ENCODE measurements at regions not wholly inside any gene's neighbourhood (a gene's known extent, or its start where the extent isn't known, plus 50 kb on each side); places are given as distances from the start of the nearest gene placed in this dataset.
A peak's percentile ranks its signal among the peaks of the same experiment; 100 is the strongest.

- DNase-seq (ENCODE audit: low spot score): no peak
These were observed 438.1 kb upstream of the CLINT1 start for GRCh38 chr5:158297002-158297527.

DNA sequence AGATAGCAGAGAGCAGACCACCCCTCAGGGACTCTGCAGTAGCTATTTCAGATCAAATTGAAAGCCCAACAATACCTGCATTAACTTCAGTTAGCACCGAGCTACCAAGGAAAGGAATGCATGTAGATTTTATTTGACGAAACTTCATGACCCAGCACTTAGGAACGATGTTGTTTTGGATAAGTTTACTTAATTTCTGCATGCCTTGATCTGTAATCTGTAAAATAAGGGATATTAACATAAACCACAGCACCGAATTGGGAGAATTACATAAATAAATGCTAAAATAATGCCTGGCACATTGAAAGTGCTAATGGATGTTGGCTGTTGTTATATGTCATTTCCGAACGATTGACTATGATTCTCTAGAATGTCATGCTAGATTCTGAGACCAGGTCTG lies 435.8 kb upstream of the CLINT1 start:
- DNase-seq (ENCODE audit: low spot score): no peak

- no peak for DNase-seq (ENCODE audit: low spot score)
These were observed 434.0 kb upstream of the CLINT1 start for GRCh38 chr5:158292981-158293380.

- no peak for DNase-seq (ENCODE audit: low spot score)
These were observed 431.0 kb upstream of the CLINT1 start for GRCh38 chr5:158289967-158290366.

GRCh38 chr5:158288272-158288657 lies 429.3 kb upstream of the CLINT1 start:
- no peak for DNase-seq (ENCODE audit: low spot score)

- peak; percentile 43 for DNase-seq (ENCODE audit: low spot score)
These were observed 428.8 kb upstream of the CLINT1 start for GRCh38 chr5:158287643-158288271.

DNA sequence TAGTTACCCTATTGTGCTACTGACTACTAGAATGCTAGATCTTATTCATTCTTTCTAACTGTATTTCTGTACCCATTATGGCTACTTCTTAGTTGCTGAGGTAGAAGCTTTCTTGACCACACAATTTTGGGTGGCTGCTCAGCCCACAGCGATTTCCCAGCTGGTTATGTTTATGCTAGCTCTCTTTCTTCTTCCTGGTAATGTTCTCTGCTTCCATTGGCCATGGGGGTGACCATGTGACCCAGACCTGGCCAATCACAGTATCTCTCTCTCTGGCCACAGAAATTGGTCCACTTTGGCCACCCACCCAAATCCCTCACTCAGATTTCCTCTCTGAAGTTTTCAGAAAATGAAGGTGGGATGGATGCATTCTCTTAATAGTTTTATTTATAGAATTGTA lies 427.9 kb upstream of the CLINT1 start:
- DNase-seq (ENCODE audit: low spot score): no peak

DNA sequence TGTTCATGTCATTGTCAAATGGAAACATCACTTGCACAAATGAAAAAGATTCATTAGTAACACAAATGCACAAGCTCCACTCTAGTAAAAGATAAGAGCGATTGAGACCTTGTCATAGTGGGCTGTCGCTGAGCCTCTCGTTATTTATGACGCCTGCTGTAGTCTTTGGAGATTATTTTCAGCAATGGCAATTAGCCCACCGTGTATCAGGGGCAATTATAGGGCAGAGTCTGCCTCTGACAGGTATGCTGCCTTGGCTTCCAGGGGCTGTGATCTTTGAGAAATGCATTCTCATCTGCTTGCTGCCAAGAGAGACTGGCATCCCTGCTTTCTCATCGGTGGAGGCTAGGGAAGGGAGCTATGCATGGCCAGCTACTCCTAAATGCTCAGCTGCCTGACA lies 426.8 kb upstream of the CLINT1 start:
- no peak for DNase-seq (ENCODE audit: low spot score)

DNA sequence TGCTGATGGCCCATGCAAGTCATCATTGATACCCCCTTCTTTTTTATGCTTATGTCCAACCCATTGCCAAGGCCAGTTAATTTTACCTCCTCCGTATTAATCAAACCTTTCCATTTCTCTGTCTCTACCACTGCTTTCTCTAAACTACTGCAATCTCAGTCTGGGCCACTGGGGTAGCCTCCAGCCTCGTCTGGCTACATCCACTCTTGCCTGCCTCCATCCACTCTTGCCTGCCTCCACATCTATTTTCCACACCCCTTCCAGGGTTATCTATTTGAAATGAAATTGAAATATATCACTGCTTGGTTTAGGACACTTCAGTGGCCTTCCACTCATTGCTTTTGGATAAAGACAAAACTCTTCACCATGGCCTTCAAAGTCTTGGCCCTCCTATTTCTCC lies 425.3 kb upstream of the CLINT1 start:
- no peak for DNase-seq (ENCODE audit: low spot score)

DNA sequence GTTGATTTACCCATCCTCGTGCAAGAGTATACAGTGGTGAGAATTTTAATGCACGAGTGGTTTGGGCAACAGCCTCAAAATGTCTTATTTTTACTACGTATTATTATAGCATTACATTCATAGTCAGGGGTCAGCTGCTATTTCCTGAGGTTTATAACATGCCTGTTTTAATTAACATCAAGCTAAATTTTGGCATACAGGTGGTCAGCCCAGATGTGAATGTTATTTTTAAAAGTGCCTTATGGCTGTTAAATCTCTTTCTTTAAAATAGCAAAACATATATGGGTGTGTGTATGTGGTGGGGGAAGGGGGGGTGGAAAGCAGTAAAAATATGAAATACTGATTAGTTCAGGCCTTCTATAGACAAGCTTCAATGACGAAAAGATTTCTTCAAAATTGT lies 424.5 kb upstream of the CLINT1 start:
- no peak for DNase-seq (ENCODE audit: low spot score)

DNA sequence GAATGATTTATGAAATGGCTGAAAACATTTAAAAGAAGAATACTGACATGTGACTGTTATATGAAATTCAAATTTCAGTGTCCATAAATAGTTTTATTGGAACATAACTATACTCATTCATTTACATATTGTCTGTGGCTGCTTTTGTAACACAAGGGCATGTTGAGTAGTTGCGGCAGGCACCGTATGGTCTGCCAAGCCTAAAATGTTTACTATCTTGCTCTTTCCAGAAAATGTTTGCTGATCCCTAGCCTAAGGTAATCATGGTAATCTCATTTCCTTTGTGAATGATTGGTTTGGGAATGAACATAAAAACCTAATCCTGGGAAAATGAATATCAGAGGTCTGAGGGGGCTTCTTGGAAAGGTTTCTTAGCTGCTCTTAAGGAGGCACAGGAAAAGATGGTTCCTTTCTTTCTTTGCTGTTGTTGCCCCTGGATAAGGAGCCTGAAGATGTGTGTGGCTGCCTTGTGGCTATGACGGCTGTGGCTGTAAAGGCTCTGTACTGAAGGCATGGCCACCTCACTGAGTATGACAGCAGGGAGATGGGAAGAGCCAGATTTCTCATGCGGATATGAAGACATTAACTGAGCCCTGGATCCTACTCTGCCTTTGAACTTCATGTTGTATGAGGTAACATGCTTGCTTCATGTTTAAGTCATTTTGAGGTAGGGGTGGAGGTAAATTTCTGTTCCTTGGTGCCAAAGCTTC lies 419.4 kb upstream of the CLINT1 start:
- DNase-seq (ENCODE audit: low spot score): no peak

- DNase-seq (ENCODE audit: low spot score): no peak
These were observed 418.3 kb upstream of the CLINT1 start for GRCh38 chr5:158277276-158277675.

DNA sequence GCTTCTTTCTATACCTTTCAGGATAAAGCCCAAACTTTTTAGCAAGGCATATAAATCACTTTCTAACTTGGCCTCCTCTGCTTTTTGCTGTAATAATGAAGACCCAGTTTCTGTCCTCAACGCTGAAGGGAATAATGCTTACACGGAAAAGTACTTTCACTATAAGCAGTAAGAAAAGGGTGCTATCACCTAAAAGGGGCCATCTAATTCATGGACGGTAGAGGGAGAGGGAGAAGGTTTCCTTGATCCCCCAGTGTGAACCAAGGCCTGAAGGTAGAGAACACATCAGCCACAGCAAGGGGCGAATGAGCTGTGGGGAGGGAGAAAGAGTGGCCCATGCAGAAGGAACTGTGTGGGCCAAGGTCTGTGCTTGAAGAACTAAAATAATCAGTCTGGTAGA lies 417.7 kb upstream of the CLINT1 start:
- no peak for DNase-seq (ENCODE audit: low spot score)

DNA sequence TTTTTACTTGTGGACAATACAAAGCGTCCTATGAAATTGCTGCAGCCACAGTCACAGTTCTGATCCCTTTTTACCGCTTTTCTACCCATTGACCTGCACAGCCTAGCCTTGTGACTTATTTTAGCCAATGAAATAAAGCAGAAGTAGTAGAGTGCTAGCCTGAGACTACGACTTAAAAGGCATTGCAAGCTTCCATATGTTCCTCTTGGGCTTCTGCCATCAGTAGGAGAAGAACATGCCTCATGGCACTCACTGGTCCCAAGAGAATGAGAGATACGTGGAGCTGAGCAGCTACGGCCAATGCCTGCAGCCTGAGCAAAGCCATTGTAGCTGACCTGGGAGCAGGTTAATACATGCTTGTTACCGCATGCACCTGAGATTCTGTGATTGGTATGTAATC lies 416.6 kb upstream of the CLINT1 start:
- DNase-seq (ENCODE audit: low spot score): no peak

GRCh38 chr5:158273035-158273434 lies 414.1 kb upstream of the CLINT1 start:
- no peak for DNase-seq (ENCODE audit: low spot score)

DNA sequence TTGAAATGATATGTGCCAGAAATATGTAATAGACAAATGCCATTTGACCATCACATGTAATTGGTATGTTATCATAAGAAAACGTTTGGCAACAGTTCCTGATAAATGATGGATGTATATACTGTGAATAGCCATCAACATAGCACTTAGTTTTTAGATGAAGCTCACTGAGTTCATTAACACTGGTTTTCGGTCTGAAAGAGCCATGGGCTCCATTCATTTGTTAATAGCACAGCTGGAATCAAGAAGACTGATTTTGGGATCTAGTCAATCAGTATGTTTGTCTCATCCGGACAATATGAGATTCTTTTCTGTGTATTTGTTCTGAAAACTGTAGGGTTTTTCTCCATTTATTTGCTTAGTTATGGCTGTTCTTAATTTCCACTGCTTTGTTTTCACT lies 413.5 kb upstream of the CLINT1 start:
- no peak for DNase-seq (ENCODE audit: low spot score)

- no peak for DNase-seq (ENCODE audit: low spot score)
These were observed 412.1 kb upstream of the CLINT1 start for GRCh38 chr5:158270996-158271554.

GRCh38 chr5:158268286-158268685 lies 409.3 kb upstream of the CLINT1 start:
- no peak for DNase-seq (ENCODE audit: low spot score)

GRCh38 chr5:158267228-158267627 lies 408.3 kb upstream of the CLINT1 start:
- DNase-seq (ENCODE audit: low spot score): no peak

DNA sequence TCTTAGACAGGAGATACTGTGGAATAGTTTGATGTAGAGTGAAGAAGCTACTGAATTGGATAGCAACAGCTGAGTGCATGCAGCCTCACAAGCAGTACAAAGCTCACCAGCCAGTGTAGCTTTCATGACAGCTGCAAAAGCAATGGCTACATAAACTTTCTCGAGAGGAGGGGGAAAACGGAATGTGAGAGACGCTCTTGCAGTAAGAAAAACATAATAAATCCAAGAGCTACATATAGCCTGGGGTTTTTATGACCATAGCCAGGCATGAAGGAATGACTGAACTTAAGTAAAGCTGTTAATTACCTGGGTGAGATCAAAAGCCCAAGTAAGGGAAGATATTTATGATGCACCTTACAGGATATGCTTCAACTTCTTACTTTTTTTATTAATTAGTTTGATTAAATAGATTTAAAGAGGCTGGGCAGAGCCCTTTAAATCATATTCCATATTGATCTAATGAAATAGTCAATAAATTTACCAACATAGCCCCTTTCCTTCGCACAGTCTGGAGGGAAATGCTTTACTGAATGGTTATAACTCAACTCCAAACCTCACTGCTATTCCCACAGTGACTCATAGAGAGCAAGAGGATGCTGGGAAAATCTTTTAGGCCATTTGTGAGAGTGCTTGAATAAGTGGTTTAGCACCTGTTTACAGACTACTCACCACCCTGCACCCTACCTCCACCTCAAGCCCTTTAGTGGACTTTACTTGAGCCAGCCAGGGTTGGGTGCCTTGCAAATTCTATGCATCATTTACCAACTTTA lies 407.2 kb upstream of the CLINT1 start:
- no peak for DNase-seq (ENCODE audit: low spot score)

DNA sequence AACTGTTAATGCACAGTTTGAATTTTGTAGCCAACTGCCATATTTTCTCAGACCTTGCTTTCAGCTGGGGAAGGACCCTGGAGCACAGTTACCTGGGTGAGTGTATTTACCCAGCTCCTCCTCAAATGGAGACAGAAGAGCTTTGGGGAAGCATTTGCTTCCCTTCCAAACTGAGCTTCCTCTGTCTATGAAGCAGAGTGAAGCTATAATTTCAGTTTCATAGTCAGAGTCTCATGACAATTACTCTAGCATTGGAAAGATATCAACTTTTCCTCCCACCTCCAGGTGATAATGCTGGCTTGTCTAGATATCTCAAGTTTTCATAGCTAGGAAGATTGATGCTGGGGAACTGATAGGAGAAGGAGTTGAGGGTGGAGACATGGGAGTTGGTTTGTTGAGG lies 406.4 kb upstream of the CLINT1 start:
- DNase-seq (ENCODE audit: low spot score): no peak

DNA sequence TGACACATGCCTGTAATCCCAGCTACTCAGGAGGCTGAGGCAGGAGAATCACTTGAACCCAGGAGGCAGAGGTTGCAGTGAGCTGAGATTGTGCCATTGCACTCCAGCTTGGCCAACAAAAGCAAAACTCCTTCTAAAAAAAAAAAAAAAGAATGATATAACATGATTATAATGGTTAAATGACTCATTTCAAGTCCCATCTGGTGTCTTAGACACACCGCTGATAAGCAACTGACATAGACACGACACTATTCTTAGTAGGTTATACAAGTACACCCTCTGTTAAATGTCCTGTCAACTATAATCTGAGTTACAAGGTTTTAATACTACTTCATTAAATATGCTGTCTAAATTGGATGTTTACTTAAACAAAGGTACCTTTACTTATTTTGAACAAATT lies 405.3 kb upstream of the CLINT1 start:
- no peak for DNase-seq (ENCODE audit: low spot score)

All from AG08395 (cell line).